Endothelial cell of umbilical vein (primary cell): ENCODE measurements at regions not wholly inside any gene's neighbourhood (a gene's known extent, or its start where the extent isn't known, plus 50 kb on each side); places are given as distances from the start of the nearest gene placed in this dataset.

Experiments
- EZH2 ChIP-seq: IDR thresholded peaks from 2 replicates; pipeline ENCODE4 v1.6.1; 2012; ENCODE audit warnings: borderline replicate concordance, low read depth, mild to moderate bottlenecking, moderate library complexity, low read length, inconsistent platforms; ENCODE audit not compliant: severe bottlenecking
- FOS ChIP-seq: IDR thresholded peaks from 2 replicates; pipeline ENCODE4 v1.6.1; 2011; ENCODE audit warnings: mild to moderate bottlenecking, low read length, moderate library complexity, borderline replicate concordance; ENCODE audit not compliant: insufficient read depth
- POLR2A ChIP-seq: IDR thresholded peaks from 2 replicates; pipeline ENCODE4 v1.6.1; 2012; ENCODE audit warnings: low read depth, mild to moderate bottlenecking, control low read depth, low read length
- POLR2AphosphoS5 ChIP-seq: IDR thresholded peaks from 2 replicates; pipeline ENCODE4 v1.6.1; 2012; ENCODE audit warnings: low read depth, mild to moderate bottlenecking, control low read depth, low read length, moderate library complexity; ENCODE audit not compliant: insufficient read depth
- TF ChIP-seq, protein P1 (sequence below), 2 donors: IDR thresholded peaks; 1 replicate in 1 of 2; 2 replicates in 1 of 2; pipeline ENCODE4 v1.5.1; 2011; ENCODE audit warnings: low read length in 2 of 2, mild to moderate bottlenecking in 2 of 2, moderate library complexity in 2 of 2, control low read depth in 1 of 2, inconsistent platforms in 1 of 2, low read depth in 1 of 2; ENCODE audit not compliant: insufficient read depth in 1 of 2; ENCODE audit errors: extremely low read depth in 1 of 2

DNA sequence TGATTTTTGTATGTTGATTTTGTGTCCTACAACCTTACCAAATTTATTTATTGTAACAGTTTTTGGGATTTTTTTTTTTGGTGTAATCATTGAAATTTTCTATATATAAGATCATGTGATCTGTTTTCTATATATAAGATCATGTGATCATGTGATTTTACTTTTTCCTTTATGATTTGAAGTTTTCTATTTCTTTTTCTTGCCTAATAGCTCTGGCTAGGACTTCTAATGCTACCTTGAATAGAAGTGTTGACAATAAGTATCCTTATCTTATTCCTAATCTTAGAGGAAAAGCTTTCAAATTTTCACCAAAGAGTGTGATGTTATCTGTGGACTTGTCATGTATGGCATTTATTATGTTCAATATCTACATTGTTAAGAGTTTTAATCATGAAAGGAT, 69.7 kb downstream of the TNFAIP3 start:
- TF ChIP-seq, protein P1, sequence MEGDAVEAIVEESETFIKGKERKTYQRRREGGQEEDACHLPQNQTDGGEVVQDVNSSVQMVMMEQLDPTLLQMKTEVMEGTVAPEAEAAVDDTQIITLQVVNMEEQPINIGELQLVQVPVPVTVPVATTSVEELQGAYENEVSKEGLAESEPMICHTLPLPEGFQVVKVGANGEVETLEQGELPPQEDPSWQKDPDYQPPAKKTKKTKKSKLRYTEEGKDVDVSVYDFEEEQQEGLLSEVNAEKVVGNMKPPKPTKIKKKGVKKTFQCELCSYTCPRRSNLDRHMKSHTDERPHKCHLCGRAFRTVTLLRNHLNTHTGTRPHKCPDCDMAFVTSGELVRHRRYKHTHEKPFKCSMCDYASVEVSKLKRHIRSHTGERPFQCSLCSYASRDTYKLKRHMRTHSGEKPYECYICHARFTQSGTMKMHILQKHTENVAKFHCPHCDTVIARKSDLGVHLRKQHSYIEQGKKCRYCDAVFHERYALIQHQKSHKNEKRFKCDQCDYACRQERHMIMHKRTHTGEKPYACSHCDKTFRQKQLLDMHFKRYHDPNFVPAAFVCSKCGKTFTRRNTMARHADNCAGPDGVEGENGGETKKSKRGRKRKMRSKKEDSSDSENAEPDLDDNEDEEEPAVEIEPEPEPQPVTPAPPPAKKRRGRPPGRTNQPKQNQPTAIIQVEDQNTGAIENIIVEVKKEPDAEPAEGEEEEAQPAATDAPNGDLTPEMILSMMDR (IDR thresholded peaks at IDR 0.05; ENCODE audit: extremely low read depth in 1 of 2, insufficient read depth in 1 of 2, low read depth in 1 of 2, low read length in 2 of 2): no peak
- no peak for TF ChIP-seq POLR2A
- TF ChIP-seq FOS: no peak
- no peak for TF ChIP-seq EZH2
- no peak for TF ChIP-seq POLR2AphosphoS5
